Stimulated activated CD8-positive, alpha-beta memory T cell treated with anti-CD3 and anti-CD28 coated beads, Interleukin-2, amount 100 ng/mL, for 1 hour (primary cell): ENCODE measurements at regions not wholly inside any gene's neighbourhood (a gene's known extent, or its start where the extent isn't known, plus 50 kb on each side); places are given as distances from the start of the nearest gene placed in this dataset.
"Not testable (repeated sequence)": the region's sequence is repeated elsewhere in the genome, so short reads cannot be mapped to it uniquely, and the experiment has no call there.

Experiments used
- DNase-seq, 2 donors: peaks; one replicate each; pipeline ENCODE4 v3.0.0-alpha.2; 2020; ENCODE audit warnings: low read depth in 2 of 2

GRCh38 chr6:134784336-134784735 is 165.6 kb downstream of the ALDH8A1 start:
- no peak for DNase-seq

GRCh38 chr6:134778431-134778830 is 171.5 kb downstream of the ALDH8A1 start:
- no peak for DNase-seq

GRCh38 chr6:134774201-134774638 is 175.7 kb downstream of the ALDH8A1 start:
- no peak for DNase-seq

GRCh38 chr6:134772671-134773360 is 177.1 kb downstream of the ALDH8A1 start:
- no peak for DNase-seq

GRCh38 chr6:134768931-134769330 is 181.0 kb downstream of the ALDH8A1 start:
- DNase-seq, result no peak

- no peak for DNase-seq
These were observed 183.4 kb downstream of the ALDH8A1 start for GRCh38 chr6:134766497-134766896.

GRCh38 chr6:134764741-134765140 is 185.2 kb downstream of the ALDH8A1 start:
- no peak for DNase-seq

GRCh38 chr6:134763575-134763974 is 186.3 kb downstream of the ALDH8A1 start:
- not testable (repeated sequence) for DNase-seq

- DNase-seq, result no peak
These were observed 191.3 kb downstream of the ALDH8A1 start for GRCh38 chr6:134758621-134759020.

- no peak for DNase-seq
These were observed 192.0 kb downstream of the ALDH8A1 start for GRCh38 chr6:134757911-134758361.

- DNase-seq, result no peak
These were observed 193.4 kb downstream of the ALDH8A1 start for GRCh38 chr6:134756374-134757025.

GRCh38 chr6:134754013-134754690 is 195.7 kb downstream of the ALDH8A1 start:
- no peak for DNase-seq

- DNase-seq, result no peak
These were observed 196.9 kb downstream of the ALDH8A1 start for GRCh38 chr6:134753001-134753400.

- DNase-seq, result no peak
These were observed 197.5 kb downstream of the ALDH8A1 start for GRCh38 chr6:134752445-134752844.

GRCh38 chr6:134750669-134751068 is 199.2 kb downstream of the ALDH8A1 start:
- no peak for DNase-seq

GRCh38 chr6:134748484-134748883 is 201.4 kb downstream of the ALDH8A1 start:
- no peak for DNase-seq

GRCh38 chr6:134747197-134747596 is 202.7 kb downstream of the ALDH8A1 start:
- not testable (repeated sequence) for DNase-seq

GRCh38 chr6:134746140-134746539 is 203.8 kb downstream of the ALDH8A1 start:
- no peak for DNase-seq

- DNase-seq, result not testable (repeated sequence)
These were observed 204.7 kb downstream of the ALDH8A1 start for GRCh38 chr6:134745192-134745591.

GRCh38 chr6:134744301-134744700 is 205.6 kb downstream of the ALDH8A1 start:
- DNase-seq, result no peak

- no peak for DNase-seq
These were observed 208.7 kb downstream of the ALDH8A1 start for GRCh38 chr6:134741200-134741536.

- no peak for DNase-seq
These were observed 209.3 kb downstream of the ALDH8A1 start for GRCh38 chr6:134740473-134741199.
